Transverse colon (tissue), 4 donors: ENCODE measurements at regions not wholly inside any gene's neighbourhood (a gene's known extent, or its start where the extent isn't known, plus 50 kb on each side); places are given as distances from the start of the nearest gene placed in this dataset.

Experiments
- DNase-seq: peaks from one replicate; pipeline ENCODE4 v3.0.0-alpha.2; 2019
- H3K27ac ChIP-seq, 4 donors: fragments of 200-600 bp; sonication (generic); 2 replicates each; pipeline ENCODE4 v1.5.1; 2016 to 2018; ENCODE audit warnings: inconsistent platforms in 4 of 4
- H3K27me3 ChIP-seq: fragments of 200-600 bp; sonication (generic); 2 replicates; pipeline ENCODE4 v1.5.1; 2017; ENCODE audit warnings: inconsistent platforms
- H3K36me3 ChIP-seq, 4 donors: fragments of 200-600 bp; sonication (generic); 2 replicates each; pipeline ENCODE4 v1.5.1; 2017 to 2019; ENCODE audit warnings: inconsistent platforms in 4 of 4
- H3K4me1 ChIP-seq, 4 donors: fragments of 200-600 bp; sonication (generic); 2 replicates each; pipeline ENCODE4 v1.5.1; 2017 to 2020; ENCODE audit warnings: inconsistent platforms in 4 of 4
- H3K4me3 ChIP-seq, 4 donors: fragments of 200-600 bp; sonication (generic); 1 replicate in 1 of 4; 2 replicates in 3 of 4; pipeline versions ENCODE4 v1.5.1 to v1.6.1; 2017 to 2019; ENCODE audit warnings: inconsistent platforms in 4 of 4
- H3K9me3 ChIP-seq, 2 donors: fragments of 200-600 bp; sonication (generic); 2 replicates each; pipeline ENCODE4 v1.5.1; 2017 to 2019; ENCODE audit warnings: inconsistent platforms in 2 of 2
- CTCF ChIP-seq, 5 experiments: fragments of 200-600 bp in 3 of 5; fragments of 450-650 bp in 2 of 5; sonication (generic) in 3 of 5; IDR thresholded peaks; 1 replicate in 2 of 5; 2 replicates in 3 of 5; pipeline ENCODE4 v1.5.1; 2016 to 2017; ENCODE audit warnings: antibody characterized with exemption in 5 of 5, inconsistent platforms in 3 of 5, mild to moderate bottlenecking in 2 of 5, moderate library complexity in 1 of 5
- EP300 ChIP-seq: sonication (generic); formaldehyde crosslinking; IDR thresholded peaks from one replicate; pipeline ENCODE4 v1.6.1; 2017; ENCODE audit warnings: antibody characterized with exemption, low read depth
- POLR2A ChIP-seq: fragments of 450-650 bp; IDR thresholded peaks from one replicate; pipeline ENCODE4 v1.6.1; 2016; ENCODE audit warnings: antibody characterized with exemption, mild to moderate bottlenecking, moderate library complexity
- POLR2AphosphoS5 ChIP-seq, 3 donors: sonication (generic); formaldehyde crosslinking; IDR thresholded peaks; one replicate each; pipeline ENCODE4 v1.6.1; 2016; ENCODE audit warnings: antibody characterized with exemption in 3 of 3
- WGBS, 2 donors: methylation state at CpG; one replicate each; pipeline ENCODE4 v1.1.5; 2018; ENCODE audit warnings: low coverage in 1 of 2; 5-methylcytosine and 5-hydroxymethylcytosine counted together
- in situ Hi-C, 4 donors: fragments of 200-750 bp; cut with MboI; loops; one replicate each; pipeline versions ENCODE4 v1.15.0 to v1.15.1; 2017; ENCODE audit warnings: low sequenced_read_pairs in 3 of 4, low pct_ligation_motif_present in 1 of 4, low pct_unique_long_range_greater_than_20kb in 1 of 4
- intact Hi-C: fragments of 100-400 bp; cut with DNase I; formaldehyde crosslinking; loops from one replicate; pipeline ENCODE4 v1.15.1; 2023; ENCODE audit warnings: low total_unique reads

GRCh38 chr19:30167976-30168635, 204.1 kb upstream of the ZNF536 start:
- intact Hi-C loops: no loop called here
- WGBS, 2 donors: 92 to 100% methylated on average over 1 to 13 of the region's 13 CpGs
- TF ChIP-seq EP300: no peak
- peaks cover 0 to 9% (median 2%) of the 10 kb centered on the region in 4 donors for H3K4me1 ChIP-seq
- H3K4me3 ChIP-seq: no peak overlapping the region
- DNase-seq: no peak
- H3K9me3 ChIP-seq: no peaks in the 10 kb centered on the region
- H3K27me3 ChIP-seq: no peaks in the 10 kb centered on the region
- H3K27ac ChIP-seq: no peak overlapping the region
- in situ Hi-C loops: no loop called here
- H3K36me3 ChIP-seq: no peaks in the 10 kb centered on the region

- H3K4me3 ChIP-seq: no peak overlapping the region
- no peaks in the 10 kb centered on the region for H3K9me3 ChIP-seq
- peaks cover 0 to 9% (median 2%) of the 10 kb centered on the region in 4 donors for H3K4me1 ChIP-seq
- no peaks in the 10 kb centered on the region for H3K36me3 ChIP-seq
- TF ChIP-seq POLR2AphosphoS5 (IDR thresholded peaks at IDR 0.05) (no peak), CTCF (IDR thresholded peaks at IDR 0.05) (no peak), POLR2A (no peak), EP300 (no peak)
- WGBS, 2 donors: 79% methylated on average over 5 of the region's 5 CpGs; no CpG with 5 or more reads in 1 of the 2 donors
- intact Hi-C loops (no loop called here), in situ Hi-C loops (no loop called here)
- no peak overlapping the region for H3K27ac ChIP-seq
- DNase-seq: no peak
- no peaks in the 10 kb centered on the region for H3K27me3 ChIP-seq
Measured at GRCh38 chr19:30168760-30169159, 203.4 kb upstream of the ZNF536 start.

GRCh38 chr19:30169196-30169900, 202.8 kb upstream of the ZNF536 start:
- Histone ChIP-seq H3K27me3 (no peaks in the 10 kb centered on the region), H3K4me1 (peaks cover 0 to 9% (median 2%) of the 10 kb centered on the region in 4 donors), H3K27ac (no peak overlapping the region), H3K9me3 (no peaks in the 10 kb centered on the region), H3K4me3 (no peak overlapping the region), H3K36me3 (no peaks in the 10 kb centered on the region)
- 82% methylated on average over 9 of the region's 9 CpGs; no CpG with 5 or more reads in 1 of the 2 donors for WGBS, 2 donors
- in situ Hi-C loops: no loop called here
- intact Hi-C loops: no loop called here
- no peak for DNase-seq
- TF ChIP-seq POLR2A: no peak
- no peak for TF ChIP-seq CTCF (IDR thresholded peaks at IDR 0.05)
- TF ChIP-seq EP300: no peak
- no peak for TF ChIP-seq POLR2AphosphoS5 (IDR thresholded peaks at IDR 0.05)

- in situ Hi-C loops: no loop called here
- Histone ChIP-seq H3K27ac (no peak overlapping the region), H3K4me3 (no peak overlapping the region), H3K36me3 (no peaks in the 10 kb centered on the region), H3K4me1 (peaks cover 0 to 9% (median 2%) of the 10 kb centered on the region in 4 donors), H3K27me3 (no peaks in the 10 kb centered on the region), H3K9me3 (no peaks in the 10 kb centered on the region)
- WGBS, 2 donors: 90% methylated on average over 7 of the region's 7 CpGs
- TF ChIP-seq POLR2AphosphoS5 (IDR thresholded peaks at IDR 0.05): no peak
- intact Hi-C loops: no loop called here
- DNase-seq: no peak
Measured at GRCh38 chr19:30170081-30170480, 202.1 kb upstream of the ZNF536 start.

GRCh38 chr19:30170495-30171137, 201.6 kb upstream of the ZNF536 start:
- in situ Hi-C loops: no loop called here
- H3K27me3 ChIP-seq: no peaks in the 10 kb centered on the region

More at GRCh38 chr19:30170495-30171137, 201.6 kb upstream of the ZNF536 start:
- no peak overlapping the region for H3K4me3 ChIP-seq
- H3K4me1 ChIP-seq: peaks cover 0 to 9% (median 2%) of the 10 kb centered on the region in 4 donors
- 91 to 96% methylated on average over 4 to 8 of the region's 8 CpGs for WGBS, 2 donors
- H3K9me3 ChIP-seq: no peaks in the 10 kb centered on the region
- no peaks in the 10 kb centered on the region for H3K36me3 ChIP-seq
- no peak overlapping the region for H3K27ac ChIP-seq
- TF ChIP-seq POLR2AphosphoS5 (IDR thresholded peaks at IDR 0.05) (no peak), POLR2A (no peak), EP300 (no peak), CTCF (IDR thresholded peaks at IDR 0.05) (no peak)
- no peak for DNase-seq
- intact Hi-C loops: no loop called here
